Upper lobe of right lung (tissue), 1 donor: ENCODE measurements at regions not wholly inside any gene's neighbourhood (a gene's known extent, or its start where the extent isn't known, plus 50 kb on each side); places are given as distances from the start of the nearest gene placed in this dataset.
"Not testable (repeated sequence)": the region's sequence is repeated elsewhere in the genome, so short reads cannot be mapped to it uniquely, and the experiment has no call there.

Source experiments
- ATAC-seq: fragments of 200-7000 bp; cut with Tn5 transposase; one replicate; pipeline ENCODE4 v1.9.1; 2020; ENCODE audit warnings: mild to moderate bottlenecking, moderate library complexity
- DNase-seq: peaks from one replicate; pipeline ENCODE4 v3.0.0-alpha.2; 2020
- H3K27ac ChIP-seq: fragments of 200-600 bp; one replicate; pipeline ENCODE4 v1.8.0; 2022
- H3K27me3 ChIP-seq: fragments of 200-600 bp; one replicate; pipeline ENCODE4 v1.8.0; 2022; ENCODE audit warnings: mild to moderate bottlenecking
- H3K36me3 ChIP-seq: fragments of 200-600 bp; one replicate; pipeline ENCODE4 v1.8.0; 2022
- H3K4me1 ChIP-seq: fragments of 200-600 bp; one replicate; pipeline ENCODE4 v1.8.0; 2022
- H3K4me3 ChIP-seq: fragments of 200-600 bp; one replicate; pipeline ENCODE4 v1.8.0; 2022; ENCODE audit warnings: mild to moderate bottlenecking
- H3K9me3 ChIP-seq: fragments of 200-600 bp; one replicate; pipeline ENCODE4 v1.8.0; 2022
- CTCF ChIP-seq: fragments of 200-600 bp; IDR thresholded peaks from one replicate; pipeline ENCODE4 v1.8.0; 2022; ENCODE audit warnings: antibody characterized with exemption
- intact Hi-C: fragments of 100-400 bp; cut with DNase I; formaldehyde crosslinking; loops from one replicate; pipeline ENCODE4 v1.11.0; 2022
- donor health status: DM: no; HTN: yes; CAD: no; lungs with severe emphysema.

- H3K27ac ChIP-seq = no peak overlapping the region
- H3K27me3 ChIP-seq = no peaks in the 10 kb centered on the region
- intact Hi-C loops = no loop called here
- no peak for DNase-seq
- H3K4me1 ChIP-seq = no peaks in the 10 kb centered on the region
- no peaks in the 10 kb centered on the region for H3K9me3 ChIP-seq
- no peaks in the 10 kb centered on the region for H3K36me3 ChIP-seq
- H3K4me3 ChIP-seq = no peak overlapping the region
- no peak for ATAC-seq
- no peak for TF ChIP-seq CTCF
Measured at GRCh38 chr5:130845049-130845765, 319.8 kb downstream of the HINT1 start.

- intact Hi-C loops = no loop called here
- H3K27me3 ChIP-seq = no peaks in the 10 kb centered on the region
- H3K4me1 ChIP-seq = peaks cover 11% of the 10 kb centered on the region
- no peak for ATAC-seq
- peak overlapping the region; percentile 40 for H3K4me3 ChIP-seq
- DNase-seq = no peak
- no peaks in the 10 kb centered on the region for H3K9me3 ChIP-seq
- no peak overlapping the region for H3K27ac ChIP-seq
- TF ChIP-seq CTCF = no peak
- H3K36me3 ChIP-seq = no peaks in the 10 kb centered on the region
Measured at GRCh38 chr5:130836729-130837649, 328.1 kb downstream of the HINT1 start.

GRCh38 chr5:130817598-130818384 lies 347.3 kb downstream of the HINT1 start:
- not testable (repeated sequence) for ATAC-seq

GRCh38 chr5:130815246-130815645 lies 349.8 kb downstream of the HINT1 start:
- TF ChIP-seq CTCF = no peak
- intact Hi-C loops = no loop called here
- no peak for DNase-seq
- Histone ChIP-seq H3K9me3 (no peaks in the 10 kb centered on the region), H3K27ac (no peak overlapping the region), H3K27me3 (no peaks in the 10 kb centered on the region), H3K36me3 (no peaks in the 10 kb centered on the region), H3K4me1 (no peaks in the 10 kb centered on the region), H3K4me3 (no peak overlapping the region)
- ATAC-seq = no peak

More at GRCh38 chr5:130817598-130818384, 347.3 kb downstream of the HINT1 start:
- intact Hi-C loops, DNase-seq, H3K4me1 ChIP-seq, H3K27ac ChIP-seq, H3K27me3 ChIP-seq, H3K9me3 ChIP-seq, H3K36me3 ChIP-seq, H3K4me3 ChIP-seq: not testable (repeated sequence)

- DNase-seq = no peak
- no peak for ATAC-seq
- Histone ChIP-seq H3K4me3 (no peak overlapping the region), H3K9me3 (no peaks in the 10 kb centered on the region), H3K4me1 (no peaks in the 10 kb centered on the region), H3K36me3 (no peaks in the 10 kb centered on the region), H3K27ac (no peak overlapping the region), H3K27me3 (no peaks in the 10 kb centered on the region)
- TF ChIP-seq CTCF = no peak
- intact Hi-C loops = no loop called here
Measured at GRCh38 chr5:130808691-130809090, 356.4 kb downstream of the HINT1 start.
